DND-41 (cell line): ENCODE measurements at regions not wholly inside any gene's neighbourhood (a gene's known extent, or its start where the extent isn't known, plus 50 kb on each side); places are given as distances from the start of the nearest gene placed in this dataset.
"Not testable (repeated sequence)": the region's sequence is repeated elsewhere in the genome, so short reads cannot be mapped to it uniquely, and the experiment has no call there.

Source experiments
- ATAC-seq: fragments of 200-7000 bp; cut with Tn5 transposase; 3 replicates; pipeline ENCODE4 v1.9.1; 2021; ENCODE audit warnings: low read depth; ENCODE audit not compliant: insufficient read depth
- DNase-seq: peaks from one replicate; pipeline ENCODE4 v3.0.0-alpha.2; 2020
- H2AFZ ChIP-seq: 2 replicates; pipeline ENCODE4 v1.6.0; 2012; ENCODE audit warnings: low read depth, low read length
- H3K27ac ChIP-seq: 2 replicates; pipeline ENCODE4 v1.5.1; 2012; ENCODE audit warnings: low read length, inconsistent platforms
- H3K27me3 ChIP-seq: fragments of 200-600 bp; sonication (generic); 2 replicates; pipeline ENCODE4 v1.6.0; 2012; ENCODE audit warnings: low read length, mild to moderate bottlenecking, inconsistent platforms; ENCODE audit not compliant: insufficient read depth, poor library complexity
- H3K36me3 ChIP-seq: 2 replicates; pipeline ENCODE4 v1.5.1; 2012; ENCODE audit warnings: low read length, inconsistent platforms; ENCODE audit not compliant: insufficient read depth
- H3K4me1 ChIP-seq: 2 replicates; pipeline ENCODE4 v1.5.1; 2012; ENCODE audit warnings: mild to moderate bottlenecking, low read length; ENCODE audit not compliant: insufficient read depth
- H3K4me2 ChIP-seq: 2 replicates; pipeline ENCODE4 v1.6.0; 2012; ENCODE audit warnings: mild to moderate bottlenecking, moderate library complexity, low read length, inconsistent platforms; ENCODE audit not compliant: insufficient read depth
- H3K4me3 ChIP-seq, 2 experiments: fragments of 200-600 bp in 1 of 2; shearing (Covaris generic) in 1 of 2; 2 replicates each; pipeline ENCODE4 v1.5.1; 2012 to 2016; ENCODE audit warnings: inconsistent platforms in 2 of 2, low read length in 2 of 2, mild to moderate bottlenecking in 2 of 2, low read depth in 1 of 2, moderate library complexity in 1 of 2
- H3K79me2 ChIP-seq: 2 replicates; pipeline ENCODE4 v1.6.0; 2012; ENCODE audit warnings: low read length, inconsistent platforms; ENCODE audit not compliant: insufficient read depth
- H3K9ac ChIP-seq: 2 replicates; pipeline ENCODE4 v1.6.0; 2012; ENCODE audit warnings: low read depth, mild to moderate bottlenecking, inconsistent platforms, low read length, moderate library complexity
- H3K9me3 ChIP-seq: 2 replicates; pipeline ENCODE4 v1.5.1; 2012; ENCODE audit warnings: low read length, moderate library complexity, mild to moderate bottlenecking, inconsistent platforms; ENCODE audit not compliant: insufficient read depth, severe bottlenecking
- H4K20me1 ChIP-seq: 2 replicates; pipeline ENCODE4 v1.6.0; 2012; ENCODE audit warnings: low read length; ENCODE audit not compliant: insufficient read depth
- EZH2 ChIP-seq: IDR thresholded peaks from 3 replicates; pipeline ENCODE4 v1.6.1; 2012; ENCODE audit warnings: borderline replicate concordance, low read depth, mild to moderate bottlenecking, moderate library complexity, low read length, inconsistent platforms; ENCODE audit not compliant: severe bottlenecking
- TF ChIP-seq, protein P1 (sequence below): IDR thresholded peaks from 2 replicates; pipeline ENCODE4 v1.5.1; 2012; ENCODE audit warnings: borderline replicate concordance, low read length, moderate library complexity, mild to moderate bottlenecking; ENCODE audit not compliant: poor library complexity, severe bottlenecking; ENCODE audit errors: extremely low read depth

DNA sequence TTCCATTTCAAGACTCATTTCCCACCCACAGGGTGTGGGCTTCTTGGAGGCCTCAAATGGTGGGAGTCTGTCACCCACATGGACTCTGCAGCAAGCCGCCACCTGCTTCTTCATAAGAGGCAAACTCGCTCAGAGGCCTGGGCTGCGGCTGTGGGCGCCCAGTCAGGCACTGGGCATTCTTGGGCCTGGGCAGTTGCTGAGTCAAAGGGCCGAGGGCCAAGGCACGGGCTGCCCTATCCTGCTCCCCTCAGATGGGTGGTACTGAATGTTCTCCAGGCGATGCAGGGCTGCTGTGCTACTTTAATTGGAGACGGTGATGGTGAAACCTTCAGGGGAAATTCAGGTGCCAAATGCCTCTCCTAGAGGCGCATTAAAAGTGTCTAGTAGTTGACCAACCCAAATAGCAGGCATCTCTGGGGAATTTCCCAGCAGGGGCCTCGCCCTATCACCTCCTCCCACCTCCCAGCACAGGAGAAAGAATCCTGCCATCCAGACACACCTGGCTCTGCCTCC, 57.9 kb downstream of the MAFB start:
- H3K4me1 ChIP-seq: no peaks in the 10 kb centered on the region
- H3K9ac ChIP-seq: no peak overlapping the region
- H3K27me3 ChIP-seq: peaks cover 16% of the 10 kb centered on the region
- ATAC-seq (no peak), DNase-seq (no peak)
- TF ChIP-seq EZH2: no peak
- TF ChIP-seq, protein P1, sequence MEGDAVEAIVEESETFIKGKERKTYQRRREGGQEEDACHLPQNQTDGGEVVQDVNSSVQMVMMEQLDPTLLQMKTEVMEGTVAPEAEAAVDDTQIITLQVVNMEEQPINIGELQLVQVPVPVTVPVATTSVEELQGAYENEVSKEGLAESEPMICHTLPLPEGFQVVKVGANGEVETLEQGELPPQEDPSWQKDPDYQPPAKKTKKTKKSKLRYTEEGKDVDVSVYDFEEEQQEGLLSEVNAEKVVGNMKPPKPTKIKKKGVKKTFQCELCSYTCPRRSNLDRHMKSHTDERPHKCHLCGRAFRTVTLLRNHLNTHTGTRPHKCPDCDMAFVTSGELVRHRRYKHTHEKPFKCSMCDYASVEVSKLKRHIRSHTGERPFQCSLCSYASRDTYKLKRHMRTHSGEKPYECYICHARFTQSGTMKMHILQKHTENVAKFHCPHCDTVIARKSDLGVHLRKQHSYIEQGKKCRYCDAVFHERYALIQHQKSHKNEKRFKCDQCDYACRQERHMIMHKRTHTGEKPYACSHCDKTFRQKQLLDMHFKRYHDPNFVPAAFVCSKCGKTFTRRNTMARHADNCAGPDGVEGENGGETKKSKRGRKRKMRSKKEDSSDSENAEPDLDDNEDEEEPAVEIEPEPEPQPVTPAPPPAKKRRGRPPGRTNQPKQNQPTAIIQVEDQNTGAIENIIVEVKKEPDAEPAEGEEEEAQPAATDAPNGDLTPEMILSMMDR: no peak
- H3K79me2 ChIP-seq: no peaks in the 10 kb centered on the region
- no peak overlapping the region for H3K4me2 ChIP-seq
- H2AFZ ChIP-seq: no peak overlapping the region
- H4K20me1 ChIP-seq: no peaks in the 10 kb centered on the region
- H3K4me3 ChIP-seq: no peak overlapping the region
- H3K36me3 ChIP-seq: no peaks in the 10 kb centered on the region
- no peak overlapping the region for H3K27ac ChIP-seq
- H3K9me3 ChIP-seq: no peaks in the 10 kb centered on the region

DNA sequence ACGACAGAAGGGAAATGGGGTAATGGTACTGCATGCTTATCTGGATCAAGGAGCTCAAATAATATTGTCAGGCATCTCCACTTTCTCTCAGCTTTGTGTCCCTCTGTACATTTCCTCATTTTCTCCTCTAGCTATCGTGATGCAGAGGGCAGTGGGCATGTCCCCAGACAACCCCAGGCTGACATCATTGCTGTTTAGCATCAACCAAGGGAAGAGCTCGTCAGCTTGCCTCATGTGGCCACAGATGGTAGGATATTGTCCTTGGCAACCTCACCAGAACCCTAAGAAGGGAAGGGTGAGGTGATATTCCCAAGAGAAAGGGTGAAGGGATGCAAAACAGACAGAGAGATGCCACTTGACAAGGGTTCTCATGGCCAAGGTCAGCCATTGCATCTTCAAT, 58.3 kb downstream of the MAFB start:
- Histone ChIP-seq H3K79me2 (no peaks in the 10 kb centered on the region), H3K9me3 (no peaks in the 10 kb centered on the region), H3K4me3 (no peak overlapping the region), H3K27me3 (peaks cover 14% of the 10 kb centered on the region), H3K9ac (no peak overlapping the region), H3K4me1 (no peaks in the 10 kb centered on the region), H2AFZ (no peak overlapping the region), H3K36me3 (no peaks in the 10 kb centered on the region), H4K20me1 (no peaks in the 10 kb centered on the region), H3K27ac (no peak overlapping the region), H3K4me2 (no peak overlapping the region)
- TF ChIP-seq, protein P1: no peak
- no peak for TF ChIP-seq EZH2
- DNase-seq: no peak
- ATAC-seq: no peak

DNA sequence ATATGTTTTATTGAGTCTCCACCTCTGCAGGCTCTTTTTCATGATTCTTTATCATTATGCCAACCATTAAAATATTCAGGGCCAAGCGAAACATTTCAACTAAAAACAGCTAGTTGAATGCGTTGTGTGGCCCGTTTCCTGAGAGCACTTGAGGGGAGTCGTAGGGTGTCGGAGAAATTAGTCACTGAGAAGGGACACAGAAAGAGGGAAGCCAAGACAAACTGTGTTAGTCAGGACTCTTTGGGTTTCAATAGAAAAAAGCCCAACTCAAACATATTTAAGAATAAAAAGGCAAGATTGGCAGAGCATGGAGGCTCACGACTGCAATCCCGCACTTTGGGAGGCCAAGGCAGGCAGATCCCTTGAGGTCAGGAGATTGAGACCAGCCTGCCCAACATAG, 58.9 kb downstream of the MAFB start:
- Histone ChIP-seq H3K4me1 (no peaks in the 10 kb centered on the region), H3K4me3 (no peak overlapping the region), H3K36me3 (no peaks in the 10 kb centered on the region), H4K20me1 (no peaks in the 10 kb centered on the region), H3K4me2 (no peak overlapping the region), H3K27me3 (peaks cover 12% of the 10 kb centered on the region), H3K27ac (no peak overlapping the region), H3K9me3 (peaks cover 2% of the 10 kb centered on the region), H2AFZ (no peak overlapping the region), H3K79me2 (no peaks in the 10 kb centered on the region), H3K9ac (no peak overlapping the region)
- DNase-seq (no peak), ATAC-seq (no peak)
- no peak for TF ChIP-seq EZH2
- TF ChIP-seq, protein P1: no peak

DNA sequence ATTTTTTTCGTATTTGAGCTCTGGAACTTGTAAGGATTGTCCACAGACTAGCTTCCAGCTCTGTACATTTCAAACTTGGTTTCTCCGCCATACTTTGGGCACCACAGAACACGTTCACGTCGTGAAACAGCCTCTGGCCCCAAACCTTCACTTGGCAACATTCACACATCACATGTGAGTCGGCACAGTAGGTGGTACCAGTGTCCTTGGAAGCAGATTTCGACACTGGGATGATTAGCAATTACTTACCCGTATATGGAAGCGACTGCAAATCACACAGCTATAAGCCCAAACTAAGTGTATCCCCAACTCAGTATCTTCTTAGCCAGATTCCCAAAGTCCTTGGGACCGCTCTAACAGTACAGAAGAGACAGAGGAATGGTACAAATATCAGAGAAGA, 60.2 kb downstream of the MAFB start:
- H3K27me3 ChIP-seq: peaks cover 12% of the 10 kb centered on the region
- no peak overlapping the region for H3K4me2 ChIP-seq
- no peak overlapping the region for H2AFZ ChIP-seq
- no peak overlapping the region for H3K4me3 ChIP-seq
- H3K36me3 ChIP-seq: no peaks in the 10 kb centered on the region
- H4K20me1 ChIP-seq: no peaks in the 10 kb centered on the region
- no peak for TF ChIP-seq EZH2
- TF ChIP-seq, protein P1: no peak
- no peaks in the 10 kb centered on the region for H3K79me2 ChIP-seq
- peaks cover 2% of the 10 kb centered on the region for H3K9me3 ChIP-seq
- H3K27ac ChIP-seq: no peak overlapping the region
- H3K9ac ChIP-seq: no peak overlapping the region
- H3K4me1 ChIP-seq: no peaks in the 10 kb centered on the region
- ATAC-seq: no peak
- no peak for DNase-seq

DNA sequence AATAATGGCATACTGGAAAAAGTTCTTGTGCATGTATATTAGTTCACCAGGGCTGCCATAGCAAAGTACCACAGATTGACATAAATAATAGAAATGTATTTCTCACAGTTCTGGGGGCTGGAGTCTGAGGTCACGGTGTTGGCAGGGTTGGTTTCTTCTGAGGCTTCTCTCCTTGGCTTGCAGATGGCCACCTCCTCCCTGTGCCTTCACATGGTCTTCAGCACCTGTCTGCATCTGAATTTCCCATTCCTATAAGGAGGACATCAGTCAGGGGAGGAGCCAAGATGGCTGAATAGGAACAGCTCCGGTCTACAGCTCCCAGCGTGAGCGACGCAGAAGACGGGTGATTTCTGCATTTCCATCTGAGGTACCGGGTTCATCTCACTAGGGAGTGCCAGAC, 70.0 kb downstream of the MAFB start:
- not testable (repeated sequence) for H3K4me3 ChIP-seq, H3K36me3 ChIP-seq, H3K4me2 ChIP-seq, H3K27ac ChIP-seq, ATAC-seq, H2AFZ ChIP-seq, H3K9ac ChIP-seq, H3K4me1 ChIP-seq, H3K79me2 ChIP-seq, H4K20me1 ChIP-seq, DNase-seq, H3K27me3 ChIP-seq, H3K9me3 ChIP-seq
